Left ventricle myocardium inferior (tissue), 1 donor: ENCODE measurements at regions not wholly inside any gene's neighbourhood (a gene's known extent, or its start where the extent isn't known, plus 50 kb on each side); places are given as distances from the start of the nearest gene placed in this dataset.

Source experiments
- DNase-seq: peaks from one replicate; pipeline ENCODE4 v3.0.0-alpha.2; 2020
- H3K27ac ChIP-seq: fragments of 200-600 bp; replicated peaks from 2 replicates; pipeline ENCODE4 v1.8.0; 2021
- H3K27me3 ChIP-seq: fragments of 200-600 bp; 2 replicates; pipeline ENCODE4 v1.8.0; 2021; ENCODE audit warnings: low read depth
- H3K36me3 ChIP-seq: fragments of 200-600 bp; 2 replicates; pipeline ENCODE4 v1.8.0; 2021
- H3K4me1 ChIP-seq: fragments of 200-600 bp; 2 replicates; pipeline ENCODE4 v1.8.0; 2021
- H3K4me3 ChIP-seq: fragments of 200-600 bp; 2 replicates; pipeline ENCODE4 v1.8.0; 2021; ENCODE audit warnings: mild to moderate bottlenecking, moderate library complexity
- H3K9me3 ChIP-seq: fragments of 200-600 bp; replicated peaks from 2 replicates; pipeline ENCODE4 v1.8.0; 2021
- intact Hi-C: fragments of 100-400 bp; cut with micrococcal nuclease; formaldehyde crosslinking; loops from one replicate; pipeline ENCODE4 v1.11.0; 2022
- TF ChIP-seq, protein P1 (sequence below): fragments of 200-600 bp; IDR thresholded peaks from 2 replicates; pipeline ENCODE4 v1.8.0; 2021; ENCODE audit warnings: antibody characterized with exemption, mild to moderate bottlenecking, borderline replicate concordance
- donor health status: DM: no; HTN: yes; CAD: no; lungs with severe emphysema.

DNA sequence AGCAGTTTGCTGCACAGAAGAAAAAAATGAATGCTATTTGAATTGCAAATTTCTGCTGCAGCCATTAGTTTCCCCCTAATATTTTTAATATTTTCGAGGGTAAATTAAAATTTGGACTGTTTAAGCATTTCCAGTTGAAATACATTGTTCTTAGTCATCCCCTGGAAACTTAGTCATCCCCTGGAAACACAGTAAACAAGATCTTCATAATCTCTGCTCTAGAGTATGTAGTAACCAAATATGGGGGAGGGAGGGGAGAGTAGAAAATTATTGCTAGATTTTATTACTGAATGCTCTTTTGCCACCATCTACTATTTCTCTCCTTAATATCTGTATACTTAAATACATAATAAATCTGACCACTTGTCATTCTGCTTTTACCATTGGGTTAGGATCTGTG is 1053.3 kb downstream of the SORCS1 start:
- H3K27ac ChIP-seq, result no peak overlapping the region
- no peak for DNase-seq
- H3K4me3 ChIP-seq, result no peak overlapping the region
- H3K36me3 ChIP-seq, result no peaks in the 10 kb centered on the region
- peaks cover 11% of the 10 kb centered on the region for H3K9me3 ChIP-seq
- TF ChIP-seq, protein P1, sequence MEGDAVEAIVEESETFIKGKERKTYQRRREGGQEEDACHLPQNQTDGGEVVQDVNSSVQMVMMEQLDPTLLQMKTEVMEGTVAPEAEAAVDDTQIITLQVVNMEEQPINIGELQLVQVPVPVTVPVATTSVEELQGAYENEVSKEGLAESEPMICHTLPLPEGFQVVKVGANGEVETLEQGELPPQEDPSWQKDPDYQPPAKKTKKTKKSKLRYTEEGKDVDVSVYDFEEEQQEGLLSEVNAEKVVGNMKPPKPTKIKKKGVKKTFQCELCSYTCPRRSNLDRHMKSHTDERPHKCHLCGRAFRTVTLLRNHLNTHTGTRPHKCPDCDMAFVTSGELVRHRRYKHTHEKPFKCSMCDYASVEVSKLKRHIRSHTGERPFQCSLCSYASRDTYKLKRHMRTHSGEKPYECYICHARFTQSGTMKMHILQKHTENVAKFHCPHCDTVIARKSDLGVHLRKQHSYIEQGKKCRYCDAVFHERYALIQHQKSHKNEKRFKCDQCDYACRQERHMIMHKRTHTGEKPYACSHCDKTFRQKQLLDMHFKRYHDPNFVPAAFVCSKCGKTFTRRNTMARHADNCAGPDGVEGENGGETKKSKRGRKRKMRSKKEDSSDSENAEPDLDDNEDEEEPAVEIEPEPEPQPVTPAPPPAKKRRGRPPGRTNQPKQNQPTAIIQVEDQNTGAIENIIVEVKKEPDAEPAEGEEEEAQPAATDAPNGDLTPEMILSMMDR, result no peak
- intact Hi-C loops, result no loop called here
- H3K27me3 ChIP-seq, result no peaks in the 10 kb centered on the region
- H3K4me1 ChIP-seq, result no peaks in the 10 kb centered on the region

DNA sequence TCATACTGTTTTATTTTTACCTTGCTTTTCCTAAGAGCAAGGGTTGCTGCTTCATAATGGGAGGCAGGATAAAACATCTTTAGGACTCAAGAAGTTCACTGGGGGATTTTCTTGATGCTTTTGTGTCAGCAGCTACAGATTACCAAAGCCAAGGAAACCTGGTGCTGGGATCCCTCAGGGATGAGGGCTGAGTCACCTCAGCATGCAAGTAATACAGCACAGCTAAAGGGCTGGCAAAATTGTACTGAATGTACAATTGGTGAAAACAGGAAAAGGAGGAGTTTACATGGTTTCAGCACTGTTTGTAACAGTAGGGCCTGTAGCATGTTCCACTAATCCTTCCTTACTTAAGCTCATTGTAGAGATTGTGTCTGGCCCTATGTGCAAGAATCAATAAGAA is 1056.8 kb downstream of the SORCS1 start:
- no peak overlapping the region for H3K4me3 ChIP-seq
- no peak for DNase-seq
- no peak overlapping the region for H3K27ac ChIP-seq
- H3K36me3 ChIP-seq, result no peaks in the 10 kb centered on the region
- intact Hi-C loops, result no loop called here
- TF ChIP-seq, protein P1, result no peak
- no peaks in the 10 kb centered on the region for H3K9me3 ChIP-seq
- H3K4me1 ChIP-seq, result no peaks in the 10 kb centered on the region
- no peaks in the 10 kb centered on the region for H3K27me3 ChIP-seq

DNA sequence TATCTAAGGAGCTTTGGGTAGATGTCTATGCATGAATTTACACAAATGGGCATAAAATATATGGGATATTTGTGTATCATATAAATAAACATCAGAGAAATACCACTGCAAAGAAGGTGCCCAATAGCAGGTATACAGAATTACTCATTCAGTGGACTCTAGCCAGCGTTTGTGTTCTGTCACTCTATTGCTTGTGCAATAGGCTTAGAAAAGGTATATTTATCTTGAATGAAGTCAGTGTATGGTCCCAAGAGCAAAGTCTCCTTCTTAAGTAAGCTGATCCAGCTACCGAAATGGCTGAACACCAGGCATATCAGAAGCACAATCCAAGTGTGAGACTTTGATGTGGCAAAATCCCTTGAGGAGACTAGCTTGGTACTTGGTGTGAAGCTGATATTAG is 1058.4 kb downstream of the SORCS1 start:
- Histone ChIP-seq H3K9me3 (no peaks in the 10 kb centered on the region), H3K4me1 (no peaks in the 10 kb centered on the region), H3K36me3 (no peaks in the 10 kb centered on the region), H3K27me3 (no peaks in the 10 kb centered on the region), H3K4me3 (no peak overlapping the region), H3K27ac (no peak overlapping the region)
- TF ChIP-seq, protein P1, result no peak
- intact Hi-C loops, result no loop called here
- no peak for DNase-seq

DNA sequence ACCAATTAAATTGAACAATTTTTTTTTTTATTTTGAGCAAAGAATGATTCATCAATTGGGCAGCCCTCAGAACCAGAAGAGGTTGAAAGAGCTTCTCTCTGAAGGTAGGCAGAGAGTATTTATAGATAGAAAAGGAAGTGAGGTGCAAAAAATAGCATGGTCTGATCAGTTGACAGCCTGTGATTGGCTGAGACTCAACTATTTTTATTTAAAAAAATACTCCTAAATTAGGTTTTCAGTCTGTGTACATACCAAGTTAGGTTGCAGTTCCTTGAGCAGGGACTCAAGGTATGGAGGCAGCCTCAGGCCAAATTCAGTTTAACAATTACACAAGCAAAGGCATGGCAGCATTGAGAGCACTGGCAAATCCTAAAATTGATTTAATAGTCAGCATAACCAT is 1074.7 kb downstream of the SORCS1 start:
- intact Hi-C loops, result no loop called here
- DNase-seq, result no peak
- H3K36me3 ChIP-seq, result no peaks in the 10 kb centered on the region
- H3K4me1 ChIP-seq, result no peaks in the 10 kb centered on the region
- H3K27ac ChIP-seq, result no peak overlapping the region
- TF ChIP-seq, protein P1, result no peak
- no peaks in the 10 kb centered on the region for H3K9me3 ChIP-seq
- no peaks in the 10 kb centered on the region for H3K27me3 ChIP-seq
- no peak overlapping the region for H3K4me3 ChIP-seq

DNA sequence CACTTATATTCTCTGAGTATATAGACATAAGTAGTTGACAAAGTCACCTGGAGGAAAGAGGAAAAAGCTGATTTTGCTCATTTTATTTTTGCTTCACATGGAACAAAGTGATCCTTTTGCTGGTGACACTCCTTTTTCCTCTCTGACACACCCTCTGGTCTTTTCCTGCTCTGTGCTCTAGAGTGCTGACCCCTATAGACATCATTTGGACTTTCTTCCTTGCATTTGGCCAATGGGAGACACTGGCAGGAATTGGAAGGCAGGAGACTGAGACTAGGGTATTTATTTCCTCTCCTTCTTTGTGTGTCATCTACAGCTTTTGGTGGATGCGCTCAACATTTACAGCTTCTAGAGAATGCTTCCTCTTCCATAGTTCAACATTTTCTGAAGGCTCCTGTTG is 1078.1 kb downstream of the SORCS1 start:
- Histone ChIP-seq H3K36me3 (no peaks in the 10 kb centered on the region), H3K4me3 (no peak overlapping the region), H3K27me3 (no peaks in the 10 kb centered on the region), H3K27ac (no peak overlapping the region), H3K9me3 (no peaks in the 10 kb centered on the region), H3K4me1 (no peaks in the 10 kb centered on the region)
- intact Hi-C loops, result no loop called here
- DNase-seq, result no peak
- TF ChIP-seq, protein P1, result no peak

DNA sequence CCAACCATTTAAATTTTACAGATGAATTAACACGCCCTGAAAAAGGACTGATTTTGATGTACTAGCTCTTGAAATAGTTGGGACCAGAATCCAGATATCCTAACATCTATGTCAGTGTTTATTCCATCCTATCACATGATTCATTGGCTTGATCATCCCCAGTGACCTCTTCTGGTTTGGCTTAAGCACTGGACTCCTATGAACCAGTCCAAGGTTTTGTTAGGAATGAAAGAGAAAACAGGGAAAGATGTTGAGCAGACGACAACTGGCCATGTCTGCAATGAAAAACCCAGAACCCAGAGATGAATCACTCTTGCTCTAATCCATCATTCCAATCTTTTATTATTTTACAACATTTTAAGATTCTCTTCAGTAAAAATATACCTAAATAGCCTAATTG is 1080.9 kb downstream of the SORCS1 start:
- Histone ChIP-seq H3K27me3 (no peaks in the 10 kb centered on the region), H3K4me3 (no peak overlapping the region), H3K36me3 (no peaks in the 10 kb centered on the region), H3K27ac (no peak overlapping the region), H3K4me1 (no peaks in the 10 kb centered on the region), H3K9me3 (no peaks in the 10 kb centered on the region)
- no peak for DNase-seq
- intact Hi-C loops, result no loop called here
- TF ChIP-seq, protein P1, result no peak
